ENCODE measurements at regions not wholly inside any gene's neighbourhood (a gene's known extent, or its start where the extent isn't known, plus 50 kb on each side); places are given as distances from the start of the nearest gene placed in this dataset.
A peak's percentile ranks its signal among the peaks of the same experiment; 100 is the strongest.
"Not testable (repeated sequence)": the region's sequence is repeated elsewhere in the genome, so short reads cannot be mapped to it uniquely, and the experiment has no call there.

DNA sequence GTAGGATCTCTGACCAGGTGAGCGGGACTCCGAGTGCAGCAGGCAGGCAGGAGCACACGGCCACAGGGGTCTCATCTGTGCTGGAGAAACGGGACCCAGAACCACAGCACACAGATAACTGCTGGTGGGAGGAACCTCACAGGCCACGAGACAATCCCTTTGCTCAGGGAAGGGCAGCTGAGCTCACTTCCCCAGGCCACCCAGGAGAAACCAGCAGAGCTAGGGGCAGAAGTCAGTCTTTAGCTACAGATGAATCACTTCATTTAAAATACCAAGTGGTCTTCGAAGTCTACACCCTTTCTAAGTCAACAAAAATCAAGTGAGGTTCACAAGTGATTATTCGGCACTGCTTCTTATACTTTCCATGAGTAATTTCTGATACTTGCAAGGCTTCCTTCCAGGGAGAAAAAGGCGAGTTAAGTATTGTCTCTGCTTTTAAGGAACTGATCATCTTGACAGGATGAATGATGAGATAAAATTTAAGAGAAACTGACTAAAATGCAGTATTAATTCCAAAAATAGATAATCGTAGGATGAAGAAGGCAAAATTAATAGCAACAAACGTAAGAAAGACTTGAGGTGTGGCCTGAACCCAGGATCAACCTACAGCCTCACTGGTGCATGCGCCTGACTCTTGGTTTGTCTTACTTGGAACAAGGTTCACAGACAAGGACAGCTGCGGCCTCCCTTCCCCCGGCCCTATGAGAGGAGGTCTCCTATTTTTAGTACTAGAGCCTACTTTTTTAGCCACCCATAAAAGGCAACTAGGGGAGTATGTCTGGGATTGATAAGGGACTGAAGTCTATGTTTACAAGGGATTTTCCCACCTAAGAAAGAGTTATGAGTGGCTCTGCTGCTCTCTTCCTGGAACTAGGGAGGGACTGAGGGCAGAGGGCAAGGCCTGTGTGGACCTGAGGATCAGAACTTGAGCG, 233.6 kb downstream of the TTLL2 start:
- peaks cover 10% of the 10 kb centered on the region for H3K36me3 Mint-ChIP-seq
- no peak for DNase-seq (ENCODE audit: low spot score in 2 of 2, unreplicated experiment in 2 of 2)
- H3K4me1 Mint-ChIP-seq: peaks cover 33% of the 10 kb centered on the region
- no peak overlapping the region for H3K4me3 Mint-ChIP-seq
- H3K27ac Mint-ChIP-seq: peak overlapping the region; percentile 85
- peaks cover 18% of the 10 kb centered on the region for H3K9me3 Mint-ChIP-seq
- no peaks in the 10 kb centered on the region for H3K27me3 Mint-ChIP-seq (ENCODE audit: low read depth)
- TF ChIP-seq, protein P1, sequence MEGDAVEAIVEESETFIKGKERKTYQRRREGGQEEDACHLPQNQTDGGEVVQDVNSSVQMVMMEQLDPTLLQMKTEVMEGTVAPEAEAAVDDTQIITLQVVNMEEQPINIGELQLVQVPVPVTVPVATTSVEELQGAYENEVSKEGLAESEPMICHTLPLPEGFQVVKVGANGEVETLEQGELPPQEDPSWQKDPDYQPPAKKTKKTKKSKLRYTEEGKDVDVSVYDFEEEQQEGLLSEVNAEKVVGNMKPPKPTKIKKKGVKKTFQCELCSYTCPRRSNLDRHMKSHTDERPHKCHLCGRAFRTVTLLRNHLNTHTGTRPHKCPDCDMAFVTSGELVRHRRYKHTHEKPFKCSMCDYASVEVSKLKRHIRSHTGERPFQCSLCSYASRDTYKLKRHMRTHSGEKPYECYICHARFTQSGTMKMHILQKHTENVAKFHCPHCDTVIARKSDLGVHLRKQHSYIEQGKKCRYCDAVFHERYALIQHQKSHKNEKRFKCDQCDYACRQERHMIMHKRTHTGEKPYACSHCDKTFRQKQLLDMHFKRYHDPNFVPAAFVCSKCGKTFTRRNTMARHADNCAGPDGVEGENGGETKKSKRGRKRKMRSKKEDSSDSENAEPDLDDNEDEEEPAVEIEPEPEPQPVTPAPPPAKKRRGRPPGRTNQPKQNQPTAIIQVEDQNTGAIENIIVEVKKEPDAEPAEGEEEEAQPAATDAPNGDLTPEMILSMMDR (IDR thresholded peaks at IDR 0.05; ENCODE audit: unreplicated experiment): no peak

DNA sequence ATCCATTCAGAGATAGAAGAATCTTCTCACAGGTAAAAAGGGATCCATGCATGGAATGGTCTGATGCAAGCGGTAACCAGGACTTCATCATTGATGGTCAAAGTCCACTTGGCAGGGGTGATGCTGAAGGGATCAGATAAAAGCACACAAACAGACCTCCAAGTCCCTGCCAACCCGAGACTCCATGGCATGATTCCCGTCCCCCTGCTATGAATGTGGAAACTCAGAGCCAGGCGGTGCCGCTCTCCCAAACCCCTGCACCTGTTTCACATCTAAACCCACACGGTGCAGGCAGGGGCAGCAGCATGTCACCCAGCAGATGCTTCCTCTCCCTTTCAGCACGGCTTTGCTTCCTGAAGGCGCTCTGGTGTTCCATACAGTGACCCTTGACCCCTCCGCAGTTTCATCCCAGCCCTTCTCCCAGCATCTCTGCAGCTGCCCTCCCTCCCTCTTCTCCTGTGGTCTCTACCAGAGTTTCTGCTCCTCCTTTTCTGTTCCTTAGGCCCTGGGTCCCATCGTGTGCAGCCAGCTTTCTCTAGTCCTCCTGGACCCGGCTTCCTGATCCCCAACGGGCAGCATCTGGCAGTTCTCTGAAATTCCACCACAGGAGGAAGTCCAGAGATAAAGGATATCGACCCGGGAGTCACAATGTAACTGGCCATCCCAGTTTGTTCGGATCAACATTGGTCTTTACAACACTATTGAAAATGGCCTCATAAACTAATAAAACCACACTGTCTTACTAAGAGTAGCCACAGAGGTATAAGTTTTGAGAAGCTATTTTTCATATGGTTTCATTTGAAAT, 235.0 kb downstream of the TTLL2 start:
- peaks cover 18% of the 10 kb centered on the region for H3K9me3 Mint-ChIP-seq
- H3K36me3 Mint-ChIP-seq: peaks cover 10% of the 10 kb centered on the region
- peaks cover 27% of the 10 kb centered on the region for H3K4me1 Mint-ChIP-seq
- H3K4me3 Mint-ChIP-seq: no peak overlapping the region
- TF ChIP-seq, protein P1 (IDR thresholded peaks at IDR 0.05; ENCODE audit: unreplicated experiment): no peak
- peaks cover 7% of the 10 kb centered on the region for H3K27me3 Mint-ChIP-seq (ENCODE audit: low read depth)
- DNase-seq (ENCODE audit: low spot score in 2 of 2, unreplicated experiment in 2 of 2): no peak
- peak overlapping the region; percentile 59 for H3K27ac Mint-ChIP-seq

DNA sequence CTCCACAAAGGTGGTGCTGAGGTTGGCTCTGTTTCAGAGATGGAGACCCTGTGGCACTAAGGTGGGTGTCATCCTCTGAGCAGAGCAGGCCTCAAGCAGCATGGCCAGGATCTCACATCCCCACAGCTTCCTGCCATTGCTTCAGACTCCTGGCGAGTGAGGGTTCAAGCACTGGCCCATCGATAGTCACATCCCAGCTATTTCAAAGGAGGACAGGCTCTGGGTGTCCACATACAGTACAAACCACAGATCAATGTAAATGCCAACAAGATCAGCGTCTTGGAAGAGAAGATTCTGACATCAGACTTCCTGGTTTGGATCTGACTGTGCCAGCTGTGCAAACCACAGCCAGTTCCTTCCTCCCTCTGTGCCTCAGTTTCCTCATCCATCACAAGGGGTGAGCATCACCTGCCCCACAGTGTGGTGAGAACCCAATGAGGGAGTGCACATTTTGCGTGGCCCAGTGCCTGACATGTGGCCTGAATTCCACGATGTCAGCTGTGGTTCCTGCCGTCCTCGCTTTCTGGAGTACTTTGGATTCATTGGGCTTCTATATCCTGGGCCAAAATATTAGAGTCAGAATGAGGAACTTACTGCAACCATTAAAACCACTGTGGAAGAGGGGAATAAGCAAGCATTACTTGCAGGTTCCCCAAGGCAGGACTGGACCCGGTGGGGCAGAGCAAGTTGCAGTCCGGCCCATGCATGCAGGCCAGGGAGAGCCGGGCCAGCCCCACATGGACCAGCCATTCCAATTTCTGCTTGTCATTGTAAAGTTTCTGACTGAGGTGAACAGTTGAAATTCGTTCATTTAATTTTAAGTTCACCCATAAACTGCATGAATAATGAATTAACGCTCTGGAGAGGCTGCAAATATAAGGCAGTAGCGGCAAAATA, 236.0 kb downstream of the TTLL2 start:
- no peak overlapping the region for H3K27ac Mint-ChIP-seq
- peaks cover 7% of the 10 kb centered on the region for H3K27me3 Mint-ChIP-seq (ENCODE audit: low read depth)
- H3K9me3 Mint-ChIP-seq: peaks cover 10% of the 10 kb centered on the region
- H3K4me1 Mint-ChIP-seq: peaks cover 34% of the 10 kb centered on the region
- H3K36me3 Mint-ChIP-seq: peaks cover 7% of the 10 kb centered on the region
- DNase-seq (ENCODE audit: low spot score in 2 of 2, unreplicated experiment in 2 of 2): no peak
- TF ChIP-seq, protein P1 (IDR thresholded peaks at IDR 0.05; ENCODE audit: unreplicated experiment): no peak
- H3K4me3 Mint-ChIP-seq: no peak overlapping the region

DNA sequence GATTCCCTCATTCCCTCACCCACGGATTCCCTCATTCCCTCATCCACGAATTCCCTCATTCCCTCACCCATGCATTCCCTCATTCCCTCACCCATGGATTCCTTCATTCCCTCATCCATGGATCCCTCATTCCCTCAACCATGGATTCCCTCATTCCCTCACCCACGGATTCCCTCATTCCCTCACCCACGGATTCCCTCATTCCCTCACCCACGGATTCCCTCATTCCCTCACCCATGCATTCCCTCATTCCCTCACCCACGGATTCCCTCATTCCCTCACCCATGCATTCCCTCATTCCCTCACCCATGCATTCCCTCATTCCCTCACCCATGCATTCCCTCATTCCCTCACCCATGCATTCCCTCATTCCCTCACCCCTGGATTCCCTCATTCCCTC, 238.0 kb downstream of the TTLL2 start:
- H3K4me3 Mint-ChIP-seq; H3K27me3 Mint-ChIP-seq (ENCODE audit: low read depth); DNase-seq (ENCODE audit: low spot score in 2 of 2, unreplicated experiment in 2 of 2); H3K27ac Mint-ChIP-seq; H3K36me3 Mint-ChIP-seq; H3K9me3 Mint-ChIP-seq: not testable (repeated sequence)
- peaks cover 36% of the 10 kb centered on the region for H3K4me1 Mint-ChIP-seq

DNA sequence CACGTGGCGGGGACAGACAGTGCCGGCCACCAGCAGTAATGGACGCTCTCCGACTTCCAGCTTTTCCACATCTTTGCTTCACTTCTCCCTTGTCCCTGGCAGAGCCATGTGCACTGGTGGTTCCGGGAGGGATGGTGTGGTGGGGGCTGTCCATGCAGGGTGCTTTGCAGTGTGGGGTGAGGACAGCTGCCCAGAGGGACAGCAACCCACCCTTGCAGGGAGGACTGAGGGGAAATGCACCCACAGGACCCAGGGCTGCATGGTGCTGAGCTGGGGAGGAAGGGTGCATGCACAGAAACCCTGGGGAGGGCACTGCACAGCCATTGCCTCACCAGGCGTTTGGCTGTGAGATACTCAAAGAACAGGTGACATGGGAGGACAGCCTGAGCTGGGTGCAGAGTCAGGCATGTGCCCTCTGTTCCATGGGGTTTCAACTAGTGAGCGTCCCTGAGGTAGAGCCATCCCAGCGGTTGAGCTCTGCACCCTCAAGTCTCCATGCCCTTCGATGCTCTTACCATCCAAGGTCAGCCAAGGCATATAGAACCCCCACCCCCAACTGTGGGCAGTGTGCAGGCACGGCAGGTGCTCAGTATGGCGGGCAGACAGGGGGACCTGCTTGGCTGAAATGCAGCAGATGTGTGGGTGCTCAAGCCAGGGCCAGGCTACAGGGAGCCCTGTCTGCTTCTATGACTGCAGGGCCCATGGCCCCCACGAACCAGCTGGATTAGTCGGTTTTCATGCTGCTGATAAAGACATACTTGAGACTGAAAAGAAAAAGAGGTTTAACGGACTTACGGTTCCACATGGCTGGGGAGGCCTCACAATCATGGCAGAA, 239.7 kb downstream of the TTLL2 start:
- TF ChIP-seq, protein P1 (IDR thresholded peaks at IDR 0.05; ENCODE audit: unreplicated experiment): no peak
- peaks cover 9% of the 10 kb centered on the region for H3K36me3 Mint-ChIP-seq
- no peak overlapping the region for H3K4me3 Mint-ChIP-seq
- no peaks in the 10 kb centered on the region for H3K9me3 Mint-ChIP-seq
- H3K4me1 Mint-ChIP-seq: peaks cover 23% of the 10 kb centered on the region
- peaks cover 7% of the 10 kb centered on the region for H3K27me3 Mint-ChIP-seq (ENCODE audit: low read depth)
- DNase-seq (ENCODE audit: low spot score in 2 of 2, unreplicated experiment in 2 of 2): peak in 1 of 2 experiments; percentile 11
- H3K27ac Mint-ChIP-seq: no peak overlapping the region

Data from mesothelial cell of epicardium (in vitro differentiated cells).